LoVo (cell line): ENCODE measurements at regions not wholly inside any gene's neighbourhood (a gene's known extent, or its start where the extent isn't known, plus 50 kb on each side); places are given as distances from the start of the nearest gene placed in this dataset.

Experiments
- DNase-seq: peaks from one replicate; pipeline ENCODE4 v3.0.0-alpha.2; 2016; ENCODE audit warnings: low spot score

- DNase-seq = no peak
Observed at GRCh38 chr10:129078746-129079145, 388.3 kb upstream of the MGMT start.

- no peak for DNase-seq
Observed at GRCh38 chr10:129079705-129080104, 387.3 kb upstream of the MGMT start.

GRCh38 chr10:129085811-129086210 lies 381.2 kb upstream of the MGMT start:
- no peak for DNase-seq

- DNase-seq = no peak
Observed at GRCh38 chr10:129089341-129089740, 377.7 kb upstream of the MGMT start.

GRCh38 chr10:129090165-129090564 lies 376.9 kb upstream of the MGMT start:
- no peak for DNase-seq

- DNase-seq = no peak
Observed at GRCh38 chr10:129090618-129091366, 376.2 kb upstream of the MGMT start.

- no peak for DNase-seq
Observed at GRCh38 chr10:129093641-129094040, 373.4 kb upstream of the MGMT start.

GRCh38 chr10:129094233-129094632 lies 372.8 kb upstream of the MGMT start:
- DNase-seq = no peak

GRCh38 chr10:129094861-129095260 lies 372.2 kb upstream of the MGMT start:
- no peak for DNase-seq

- DNase-seq = no peak
Observed at GRCh38 chr10:129095680-129096064, 371.4 kb upstream of the MGMT start.

GRCh38 chr10:129096065-129096984 lies 370.7 kb upstream of the MGMT start:
- DNase-seq = no peak

GRCh38 chr10:129097776-129098330 lies 369.2 kb upstream of the MGMT start:
- DNase-seq = no peak

GRCh38 chr10:129098517-129098916 lies 368.5 kb upstream of the MGMT start:
- no peak for DNase-seq

- no peak for DNase-seq
Observed at GRCh38 chr10:129099486-129099885, 367.6 kb upstream of the MGMT start.

GRCh38 chr10:129099992-129100391 lies 367.0 kb upstream of the MGMT start:
- no peak for DNase-seq

- DNase-seq = no peak
Observed at GRCh38 chr10:129101232-129101980, 365.6 kb upstream of the MGMT start.

GRCh38 chr10:129102906-129103693 lies 363.9 kb upstream of the MGMT start:
- DNase-seq = no peak

GRCh38 chr10:129104266-129105045 lies 362.6 kb upstream of the MGMT start:
- no peak for DNase-seq

GRCh38 chr10:129105266-129105665 lies 361.8 kb upstream of the MGMT start:
- DNase-seq = no peak

- no peak for DNase-seq
Observed at GRCh38 chr10:129106314-129106713, 360.7 kb upstream of the MGMT start.

GRCh38 chr10:129107525-129107924 lies 359.5 kb upstream of the MGMT start:
- DNase-seq = no peak
